ENCODE measurements at regions not wholly inside any gene's neighbourhood (a gene's known extent, or its start where the extent isn't known, plus 50 kb on each side); places are given as distances from the start of the nearest gene placed in this dataset.

- POLR2A ChIA-PET: interaction anchor here (0.6 kb wide), 1 partner anchor 263 kb away, joined by 4 read pairs; no protein-coding TSS in a partner anchor
- CTCF ChIA-PET: no interaction called here
Observed at GRCh38 chr1:5763696-5764370, 228.4 kb downstream of the NPHP4 start.

DNA sequence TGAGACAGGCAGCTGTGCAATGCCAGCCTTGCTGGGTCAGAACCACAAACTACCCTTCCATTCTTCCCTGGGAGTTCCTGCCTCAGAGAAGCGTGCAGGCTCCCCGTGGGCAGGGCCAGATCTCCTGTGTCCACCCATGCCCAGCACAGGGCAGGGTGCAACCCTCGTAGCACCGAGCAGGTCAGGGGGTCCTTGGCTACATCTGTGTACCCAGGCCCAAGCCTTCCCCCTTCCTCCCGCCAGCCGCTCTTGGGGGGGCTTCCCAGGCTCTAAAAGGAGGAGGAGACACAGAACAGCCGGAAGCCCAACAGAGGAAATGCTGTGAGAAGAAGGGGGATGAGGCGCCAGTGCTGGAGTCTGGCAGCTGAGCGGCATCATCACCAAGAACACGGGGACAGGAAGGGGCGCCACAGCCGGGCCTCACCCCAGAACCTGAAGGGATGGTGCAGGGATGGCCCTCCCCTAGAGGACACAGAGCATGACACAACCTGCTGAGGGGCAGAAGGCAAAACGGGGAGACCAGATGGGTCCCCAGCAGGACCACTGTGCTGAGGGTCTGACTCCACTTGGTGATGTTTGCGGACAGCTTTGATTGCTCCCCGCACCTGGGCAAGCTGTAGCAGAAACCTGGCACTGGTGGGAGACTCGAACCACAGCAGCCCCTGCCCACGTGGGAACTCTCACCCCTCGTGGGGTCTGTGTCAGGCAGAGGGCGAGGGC lies 233.2 kb downstream of the NPHP4 start:
- Histone ChIP-seq H3K4me1 (ENCODE audit: control extremely low read depth in 1 of 4, control insufficient read depth in 4 of 4, insufficient read depth in 4 of 4, low read length in 3 of 4) (peaks cover 0 to 5% (median 0%) of the 10 kb centered on the region in 4 experiments), H3K36me3 (ENCODE audit: control insufficient read depth in 4 of 4, insufficient read depth in 4 of 4, low read length in 3 of 4) (no peaks in the 10 kb centered on the region), H3K9me3 (ENCODE audit: control extremely low read depth in 1 of 5, control insufficient read depth in 4 of 5, insufficient read depth in 2 of 5, low read depth in 1 of 5, low read length in 4 of 5) (peaks cover 6 to 23% (median 8%) of the 10 kb centered on the region in 5 experiments), H3K27me3 (replicated peaks in 2 of 5; ENCODE audit: control insufficient read depth in 4 of 5, insufficient read depth in 5 of 5, low read length in 4 of 5) (peaks cover 0 to 21% (median 0%) of the 10 kb centered on the region in 5 experiments), H3K27ac (ENCODE audit: insufficient read depth in 1 of 2, low read depth in 1 of 2, low read length in 2 of 2, poor library complexity in 1 of 2, severe bottlenecking in 2 of 2) (no peak overlapping the region), H3K4me3 (ENCODE audit: control insufficient read depth in 1 of 7, extremely low read depth in 1 of 7, insufficient read depth in 4 of 7, low read depth in 2 of 7, low read length in 6 of 7) (no peak overlapping the region)
- no peak for DNase-seq
- CTCF ChIA-PET: no interaction called here
- 49% methylated on average over 15 of the region's 19 CpGs for WGBS (ENCODE audit: insufficient coverage)
- POLR2A ChIA-PET: no interaction called here

More at GRCh38 chr1:5763696-5764370, 228.4 kb downstream of the NPHP4 start:
- Histone ChIP-seq H3K27me3 (replicated peaks in 2 of 5; ENCODE audit: control insufficient read depth in 4 of 5, insufficient read depth in 5 of 5, low read length in 4 of 5) (peaks cover 0 to 46% (median 3%) of the 10 kb centered on the region in 5 experiments), H3K9me3 (ENCODE audit: control extremely low read depth in 1 of 5, control insufficient read depth in 4 of 5, insufficient read depth in 2 of 5, low read depth in 1 of 5, low read length in 4 of 5) (peaks cover 6 to 25% (median 11%) of the 10 kb centered on the region in 5 experiments), H3K4me3 (ENCODE audit: control insufficient read depth in 1 of 7, extremely low read depth in 1 of 7, insufficient read depth in 4 of 7, low read depth in 2 of 7, low read length in 6 of 7) (no peak overlapping the region), H3K36me3 (ENCODE audit: control insufficient read depth in 4 of 4, insufficient read depth in 4 of 4, low read length in 3 of 4) (no peaks in the 10 kb centered on the region), H3K27ac (ENCODE audit: insufficient read depth in 1 of 2, low read depth in 1 of 2, low read length in 2 of 2, poor library complexity in 1 of 2, severe bottlenecking in 2 of 2) (no peak overlapping the region), H3K4me1 (ENCODE audit: control extremely low read depth in 1 of 4, control insufficient read depth in 4 of 4, insufficient read depth in 4 of 4, low read length in 3 of 4) (peaks cover 0 to 3% (median 0%) of the 10 kb centered on the region in 4 experiments)
- DNase-seq: no peak
- whole genome bisulfite sequencing (ENCODE audit: insufficient coverage): 64% methylated on average over 6 of the region's 8 CpGs

GRCh38 chr1:5758000-5758858 lies 234.0 kb downstream of the NPHP4 start:
- Histone ChIP-seq H3K4me3 (ENCODE audit: control insufficient read depth in 1 of 7, extremely low read depth in 1 of 7, insufficient read depth in 4 of 7, low read depth in 2 of 7, low read length in 6 of 7) (no peak overlapping the region), H3K36me3 (ENCODE audit: control insufficient read depth in 4 of 4, insufficient read depth in 4 of 4, low read length in 3 of 4) (no peaks in the 10 kb centered on the region), H3K27ac (ENCODE audit: insufficient read depth in 1 of 2, low read depth in 1 of 2, low read length in 2 of 2, poor library complexity in 1 of 2, severe bottlenecking in 2 of 2) (no peak overlapping the region), H3K9me3 (ENCODE audit: control extremely low read depth in 1 of 5, control insufficient read depth in 4 of 5, insufficient read depth in 2 of 5, low read depth in 1 of 5, low read length in 4 of 5) (peaks cover under 1 to 15% (median 6%) of the 10 kb centered on the region in 5 experiments), H3K27me3 (replicated peaks in 2 of 5; ENCODE audit: control insufficient read depth in 4 of 5, insufficient read depth in 5 of 5, low read length in 4 of 5) (peaks cover 0 to 13% (median 0%) of the 10 kb centered on the region in 5 experiments), H3K4me1 (ENCODE audit: control extremely low read depth in 1 of 4, control insufficient read depth in 4 of 4, insufficient read depth in 4 of 4, low read length in 3 of 4) (peaks cover 0 to 5% (median 0%) of the 10 kb centered on the region in 4 experiments)
- WGBS (ENCODE audit: insufficient coverage): 93% methylated on average over 16 of the region's 18 CpGs
- ChIA-PET CTCF (no interaction called here), POLR2A (no interaction called here)
- no peak for DNase-seq

GRCh38 chr1:5757187-5757805 lies 234.9 kb downstream of the NPHP4 start:
- H3K27ac ChIP-seq (ENCODE audit: insufficient read depth in 1 of 2, low read depth in 1 of 2, low read length in 2 of 2, poor library complexity in 1 of 2, severe bottlenecking in 2 of 2): no peak overlapping the region
- no peaks in the 10 kb centered on the region for H3K36me3 ChIP-seq (ENCODE audit: control insufficient read depth in 4 of 4, insufficient read depth in 4 of 4, low read length in 3 of 4)
- no peak overlapping the region for H3K4me3 ChIP-seq (ENCODE audit: control insufficient read depth in 1 of 7, extremely low read depth in 1 of 7, insufficient read depth in 4 of 7, low read depth in 2 of 7, low read length in 6 of 7)
- no peak for DNase-seq
- ChIA-PET POLR2A (no interaction called here), CTCF (no interaction called here)
- peaks cover 0 to 11% (median 0%) of the 10 kb centered on the region in 5 experiments for H3K27me3 ChIP-seq (replicated peaks in 2 of 5; ENCODE audit: control insufficient read depth in 4 of 5, insufficient read depth in 5 of 5, low read length in 4 of 5)
- 94% methylated on average over 11 of the region's 18 CpGs for WGBS (ENCODE audit: insufficient coverage)
- H3K9me3 ChIP-seq (ENCODE audit: control extremely low read depth in 1 of 5, control insufficient read depth in 4 of 5, insufficient read depth in 2 of 5, low read depth in 1 of 5, low read length in 4 of 5): peaks cover 0 to 10% (median 0%) of the 10 kb centered on the region in 5 experiments
- H3K4me1 ChIP-seq (ENCODE audit: control extremely low read depth in 1 of 4, control insufficient read depth in 4 of 4, insufficient read depth in 4 of 4, low read length in 3 of 4): peaks cover 0 to 5% (median 0%) of the 10 kb centered on the region in 4 experiments

DNA sequence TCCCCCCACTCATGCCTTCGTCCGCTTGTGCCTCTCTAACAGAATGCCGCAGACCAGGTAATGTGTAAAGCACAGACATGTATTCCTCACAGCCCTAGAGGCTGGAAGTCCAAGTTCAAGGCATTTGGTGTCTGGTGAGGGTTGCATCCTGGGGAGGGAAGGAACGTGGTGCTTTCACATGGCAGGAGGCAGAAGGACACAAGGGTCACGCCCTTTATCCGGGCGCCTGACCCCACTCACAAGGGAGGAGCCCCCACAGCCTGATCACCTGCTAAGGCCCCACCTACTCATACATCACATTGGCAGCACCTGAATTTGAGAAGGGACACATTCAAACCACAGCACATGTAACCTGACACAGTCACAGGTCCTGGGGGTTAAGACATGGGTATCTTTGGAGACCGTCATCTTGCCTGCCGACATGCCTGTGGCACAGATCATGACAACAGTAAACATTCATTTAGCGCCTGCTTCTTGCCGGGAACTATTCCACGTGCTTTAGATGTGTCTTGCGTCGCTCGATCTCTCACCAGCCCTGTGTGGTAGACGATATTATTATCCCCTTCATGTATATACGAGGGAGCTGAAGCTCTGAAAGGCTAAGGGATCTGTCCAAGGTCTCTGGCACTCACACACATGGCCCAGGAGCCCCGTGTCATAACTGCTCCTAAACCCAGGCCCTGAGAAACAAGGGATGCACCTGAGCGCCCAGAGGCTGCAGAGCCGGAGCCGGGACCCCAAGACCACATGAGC lies 235.6 kb downstream of the NPHP4 start:
- Histone ChIP-seq H3K4me3 (ENCODE audit: control insufficient read depth in 1 of 7, extremely low read depth in 1 of 7, insufficient read depth in 4 of 7, low read depth in 2 of 7, low read length in 6 of 7) (no peak overlapping the region), H3K36me3 (ENCODE audit: control insufficient read depth in 4 of 4, insufficient read depth in 4 of 4, low read length in 3 of 4) (no peaks in the 10 kb centered on the region), H3K27ac (ENCODE audit: insufficient read depth in 1 of 2, low read depth in 1 of 2, low read length in 2 of 2, poor library complexity in 1 of 2, severe bottlenecking in 2 of 2) (no peak overlapping the region), H3K4me1 (ENCODE audit: control extremely low read depth in 1 of 4, control insufficient read depth in 4 of 4, insufficient read depth in 4 of 4, low read length in 3 of 4) (peaks cover 0 to 5% (median 0%) of the 10 kb centered on the region in 4 experiments), H3K9me3 (ENCODE audit: control extremely low read depth in 1 of 5, control insufficient read depth in 4 of 5, insufficient read depth in 2 of 5, low read depth in 1 of 5, low read length in 4 of 5) (peaks cover 0 to 10% (median 0%) of the 10 kb centered on the region in 5 experiments), H3K27me3 (replicated peaks in 2 of 5; ENCODE audit: control insufficient read depth in 4 of 5, insufficient read depth in 5 of 5, low read length in 4 of 5) (peaks cover 0 to 11% (median 0%) of the 10 kb centered on the region in 5 experiments)
- WGBS (ENCODE audit: insufficient coverage): 95% methylated on average over 17 of the region's 21 CpGs
- DNase-seq: no peak
- ChIA-PET CTCF (interaction anchor here (1.2 to 1.5 kb wide), 2 partner anchors 11 to 13 kb away, joined by 3 to 6 read pairs; no protein-coding TSS in a partner anchor), POLR2A (no interaction called here)

DNA sequence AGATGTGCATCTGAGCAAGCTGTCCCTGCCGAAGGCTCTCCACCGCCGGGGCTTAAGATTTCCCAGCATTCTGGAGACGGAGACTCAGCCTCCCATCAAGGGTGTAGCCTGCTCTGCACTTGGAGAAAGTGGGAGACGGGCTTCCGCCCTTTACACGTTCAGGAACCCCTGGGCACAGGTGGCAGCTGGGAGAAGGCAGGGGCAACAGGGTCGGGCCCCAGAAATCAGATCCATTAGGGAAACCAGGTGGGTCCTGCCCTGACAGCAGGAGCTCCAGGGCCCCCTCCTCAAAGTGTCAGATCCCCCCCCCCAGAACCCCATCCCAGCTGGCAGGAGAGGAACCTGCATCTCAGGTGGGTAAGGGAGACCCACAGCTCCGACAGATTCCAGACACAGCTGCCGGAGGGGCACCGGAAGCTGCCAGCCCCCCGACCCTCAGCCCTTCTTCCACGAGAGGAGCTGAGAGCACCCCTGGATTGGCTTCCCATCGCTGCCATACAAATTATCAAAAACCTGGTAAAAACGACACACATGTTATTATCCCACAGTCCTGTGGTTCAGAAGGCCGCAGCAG lies 236.6 kb downstream of the NPHP4 start:
- ChIA-PET POLR2A (no interaction called here), CTCF (interaction anchor here (1.2 to 1.5 kb wide), 2 partner anchors 10 to 12 kb away, joined by 3 to 6 read pairs; no protein-coding TSS in a partner anchor)
- 96% methylated on average over 15 of the region's 16 CpGs for WGBS (ENCODE audit: insufficient coverage)
- Histone ChIP-seq H3K36me3 (ENCODE audit: control insufficient read depth in 4 of 4, insufficient read depth in 4 of 4, low read length in 3 of 4) (no peaks in the 10 kb centered on the region), H3K9me3 (ENCODE audit: control extremely low read depth in 1 of 5, control insufficient read depth in 4 of 5, insufficient read depth in 2 of 5, low read depth in 1 of 5, low read length in 4 of 5) (peaks cover 0 to 5% (median 0%) of the 10 kb centered on the region in 5 experiments), H3K27ac (ENCODE audit: insufficient read depth in 1 of 2, low read depth in 1 of 2, low read length in 2 of 2, poor library complexity in 1 of 2, severe bottlenecking in 2 of 2) (no peak overlapping the region), H3K4me1 (ENCODE audit: control extremely low read depth in 1 of 4, control insufficient read depth in 4 of 4, insufficient read depth in 4 of 4, low read length in 3 of 4) (peaks cover 0 to 5% (median 0%) of the 10 kb centered on the region in 4 experiments), H3K27me3 (replicated peaks in 2 of 5; ENCODE audit: control insufficient read depth in 4 of 5, insufficient read depth in 5 of 5, low read length in 4 of 5) (peaks cover 0 to 11% (median 0%) of the 10 kb centered on the region in 5 experiments), H3K4me3 (ENCODE audit: control insufficient read depth in 1 of 7, extremely low read depth in 1 of 7, insufficient read depth in 4 of 7, low read depth in 2 of 7, low read length in 6 of 7) (no peak overlapping the region)
- DNase-seq: no peak
